ENCODE measurements at regions not wholly inside any gene's neighbourhood (a gene's known extent, or its start where the extent isn't known, plus 50 kb on each side); places are given as distances from the start of the nearest gene placed in this dataset.

DNA sequence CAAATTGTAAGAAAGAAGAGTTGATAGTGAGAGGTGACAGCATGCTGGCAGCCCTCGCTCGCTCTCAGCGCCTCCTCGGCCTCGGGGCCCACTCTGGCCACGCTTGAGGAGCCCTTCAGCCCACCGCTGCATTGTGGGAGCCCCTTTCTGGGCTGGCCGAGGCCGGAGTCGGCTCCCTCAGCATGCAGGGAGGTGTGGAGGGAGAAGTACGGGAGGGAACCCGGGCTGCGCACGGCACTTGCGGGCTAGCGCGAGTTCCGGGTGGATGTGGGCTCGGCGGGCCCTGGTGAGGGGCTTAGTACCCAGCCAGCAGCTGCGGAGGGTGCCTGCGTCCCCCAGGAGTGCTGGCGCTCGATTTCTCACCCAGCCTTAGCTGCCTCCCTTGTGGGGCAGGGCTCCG, 539.7 kb upstream of the CCDC179 start:
- Histone ChIP-seq H4K91ac (ENCODE audit: low read length) (no peak overlapping the region), H3K9me3 (ENCODE audit: control insufficient read depth, low read length) (no peaks in the 10 kb centered on the region), H2BK15ac (ENCODE audit: low read depth, poor library complexity, severe bottlenecking) (peak overlapping the region; percentile 36), H3K9ac (ENCODE audit: low read length) (no peak overlapping the region), H3K27ac (ENCODE audit: low read length, poor library complexity, severe bottlenecking) (no peak overlapping the region), H2BK120ac (ENCODE audit: low read depth, low read length) (no peak overlapping the region), H3K27me3 (ENCODE audit: control insufficient read depth in 1 of 2, insufficient read depth in 1 of 2, low read length in 2 of 2) (no peaks in the 10 kb centered on the region), H3K4me1 (ENCODE audit: control insufficient read depth, insufficient read depth, low read depth, low read length) (no peaks in the 10 kb centered on the region), H3K14ac (ENCODE audit: low read length in 2 of 2) (no peak overlapping the region), H2AFZ (ENCODE audit: low read depth, low read length) (no peak overlapping the region), H2AK5ac (ENCODE audit: low read length, severe bottlenecking) (no peak overlapping the region), H3K4me3 (ENCODE audit: insufficient read depth in 1 of 2, low read depth in 1 of 2, low read length in 2 of 2) (no peak overlapping the region), H3K23ac (ENCODE audit: low read length in 2 of 2) (no peak overlapping the region), H2BK5ac (ENCODE audit: low read depth, low read length, poor library complexity, severe bottlenecking) (no peak overlapping the region), H3K79me1 (replicated peaks; ENCODE audit: low read length, poor library complexity, severe bottlenecking) (no peaks in the 10 kb centered on the region), H3K36me3 (ENCODE audit: control insufficient read depth in 1 of 2, insufficient read depth in 2 of 2, low read depth in 1 of 2, low read length in 2 of 2) (no peaks in the 10 kb centered on the region), H3K18ac (ENCODE audit: low read depth in 1 of 2, low read length in 2 of 2) (no peak overlapping the region), H2BK12ac (ENCODE audit: low read length in 2 of 2) (no peak overlapping the region), H3K4me2 (ENCODE audit: low read length, poor library complexity, severe bottlenecking) (no peak overlapping the region), H4K8ac (ENCODE audit: low read length) (no peak overlapping the region), H3K4ac (ENCODE audit: low read depth in 1 of 2, low read length in 2 of 2) (no peak overlapping the region)
- WGBS: 93% methylated on average over 18 of the region's 25 CpGs
- no peak for DNase-seq

GRCh38 chr11:23403210-23404185, 543.2 kb upstream of the CCDC179 start:
- Histone ChIP-seq H3K23ac (ENCODE audit: low read length in 2 of 2) (no peak overlapping the region), H2BK15ac (ENCODE audit: low read depth, poor library complexity, severe bottlenecking) (no peak overlapping the region), H3K36me3 (ENCODE audit: control insufficient read depth in 1 of 2, insufficient read depth in 2 of 2, low read depth in 1 of 2, low read length in 2 of 2) (no peaks in the 10 kb centered on the region), H3K4me2 (ENCODE audit: low read length, poor library complexity, severe bottlenecking) (no peak overlapping the region), H3K4ac (ENCODE audit: low read depth in 1 of 2, low read length in 2 of 2) (no peak overlapping the region), H3K4me3 (ENCODE audit: insufficient read depth in 1 of 2, low read depth in 1 of 2, low read length in 2 of 2) (no peak overlapping the region), H2BK5ac (ENCODE audit: low read depth, low read length, poor library complexity, severe bottlenecking) (no peak overlapping the region), H3K27me3 (ENCODE audit: control insufficient read depth in 1 of 2, insufficient read depth in 1 of 2, low read length in 2 of 2) (no peaks in the 10 kb centered on the region), H4K8ac (ENCODE audit: low read length) (no peak overlapping the region), H3K4me1 (ENCODE audit: control insufficient read depth, insufficient read depth, low read depth, low read length) (no peaks in the 10 kb centered on the region), H3K79me1 (replicated peaks; ENCODE audit: low read length, poor library complexity, severe bottlenecking) (no peaks in the 10 kb centered on the region), H3K27ac (ENCODE audit: low read length, poor library complexity, severe bottlenecking) (no peak overlapping the region), H3K9me3 (ENCODE audit: control insufficient read depth, low read length) (no peaks in the 10 kb centered on the region), H2AK5ac (ENCODE audit: low read length, severe bottlenecking) (no peak overlapping the region), H2AFZ (ENCODE audit: low read depth, low read length) (no peak overlapping the region), H2BK120ac (ENCODE audit: low read depth, low read length) (no peak overlapping the region), H2BK12ac (ENCODE audit: low read length in 2 of 2) (no peak overlapping the region), H3K14ac (ENCODE audit: low read length in 2 of 2) (no peak overlapping the region), H3K18ac (ENCODE audit: low read depth in 1 of 2, low read length in 2 of 2) (no peak overlapping the region), H3K9ac (ENCODE audit: low read length) (no peak overlapping the region), H4K91ac (ENCODE audit: low read length) (no peak overlapping the region)
- DNase-seq: no peak
- WGBS: 97% methylated on average over 53 of the region's 53 CpGs

- no peak overlapping the region for H3K18ac ChIP-seq (ENCODE audit: low read depth in 1 of 2, low read length in 2 of 2)
- H3K9ac ChIP-seq (ENCODE audit: low read length): no peak overlapping the region
- H3K4me1 ChIP-seq (ENCODE audit: control insufficient read depth, insufficient read depth, low read depth, low read length): no peaks in the 10 kb centered on the region
- no peak overlapping the region for H2AK5ac ChIP-seq (ENCODE audit: low read length, severe bottlenecking)
- no peak overlapping the region for H4K8ac ChIP-seq (ENCODE audit: low read length)
- H2BK15ac ChIP-seq (ENCODE audit: low read depth, poor library complexity, severe bottlenecking): no peak overlapping the region
- H3K36me3 ChIP-seq (ENCODE audit: control insufficient read depth in 1 of 2, insufficient read depth in 2 of 2, low read depth in 1 of 2, low read length in 2 of 2): no peaks in the 10 kb centered on the region
- WGBS: 96% methylated on average over 41 of the region's 41 CpGs
- no peak overlapping the region for H3K4me3 ChIP-seq (ENCODE audit: insufficient read depth in 1 of 2, low read depth in 1 of 2, low read length in 2 of 2)
- no peak overlapping the region for H4K91ac ChIP-seq (ENCODE audit: low read length)
- no peak overlapping the region for H3K14ac ChIP-seq (ENCODE audit: low read length in 2 of 2)
- DNase-seq: no peak
- no peaks in the 10 kb centered on the region for H3K27me3 ChIP-seq (ENCODE audit: control insufficient read depth in 1 of 2, insufficient read depth in 1 of 2, low read length in 2 of 2)
- H3K4ac ChIP-seq (ENCODE audit: low read depth in 1 of 2, low read length in 2 of 2): no peak overlapping the region
- H2BK12ac ChIP-seq (ENCODE audit: low read length in 2 of 2): no peak overlapping the region
- H2BK120ac ChIP-seq (ENCODE audit: low read depth, low read length): no peak overlapping the region
- no peak overlapping the region for H3K23ac ChIP-seq (ENCODE audit: low read length in 2 of 2)
- no peak overlapping the region for H3K27ac ChIP-seq (ENCODE audit: low read length, poor library complexity, severe bottlenecking)
- H2AFZ ChIP-seq (ENCODE audit: low read depth, low read length): no peak overlapping the region
- H3K9me3 ChIP-seq (ENCODE audit: control insufficient read depth, low read length): peaks cover 5% of the 10 kb centered on the region
- no peak overlapping the region for H3K4me2 ChIP-seq (ENCODE audit: low read length, poor library complexity, severe bottlenecking)
- H2BK5ac ChIP-seq (ENCODE audit: low read depth, low read length, poor library complexity, severe bottlenecking): no peak overlapping the region
- no peaks in the 10 kb centered on the region for H3K79me1 ChIP-seq (replicated peaks; ENCODE audit: low read length, poor library complexity, severe bottlenecking)
Measured at GRCh38 chr11:23404225-23405160, 544.2 kb upstream of the CCDC179 start.
